ENCODE measurements at regions not wholly inside any gene's neighbourhood (a gene's known extent, or its start where the extent isn't known, plus 50 kb on each side); places are given as distances from the start of the nearest gene placed in this dataset.

GRCh38 chr20:40232273-40232672, 456.8 kb downstream of the MAFB start:
- FAIRE-seq: no peak

More at GRCh38 chr20:40232273-40232672, 456.8 kb downstream of the MAFB start:
- Histone ChIP-seq H4K20me1 (replicated peaks; ENCODE audit: control insufficient read depth, extremely low read depth, insufficient read depth, low read length) (no peaks in the 10 kb centered on the region), H3K79me2 (ENCODE audit: control insufficient read depth, insufficient read depth, low read length) (no peaks in the 10 kb centered on the region), H3K9me3 (replicated peaks; ENCODE audit: control insufficient read depth, insufficient read depth, low read length) (no peaks in the 10 kb centered on the region), H2AFZ (ENCODE audit: low read depth, low read length) (no peak overlapping the region), H3K9ac (replicated peaks; ENCODE audit: extremely low read depth, insufficient read depth, low read length) (no peak overlapping the region), H3K4me2 (ENCODE audit: insufficient read depth, low read length) (no peak overlapping the region), H3K27ac (ENCODE audit: insufficient read depth, low read depth, low read length) (no peak overlapping the region), H3K27me3 (ENCODE audit: control insufficient read depth in 2 of 2, insufficient read depth in 2 of 2, low read length in 2 of 2) (peaks cover 0 to 2% of the 10 kb centered on the region in 2 experiments), H3K4me1 (ENCODE audit: control insufficient read depth, extremely low read depth, insufficient read depth, low read length) (no peaks in the 10 kb centered on the region), H3K9me1 (replicated peaks; ENCODE audit: control insufficient read depth, extremely low read depth, insufficient read depth, low read length) (no peaks in the 10 kb centered on the region), H3K36me3 (ENCODE audit: control insufficient read depth in 2 of 2, extremely low read depth in 1 of 2, insufficient read depth in 2 of 2, low read length in 2 of 2) (no peaks in the 10 kb centered on the region), H3K4me3 (replicated peaks in 1 of 3; ENCODE audit: insufficient read depth in 1 of 3, low read depth in 1 of 3, low read length in 3 of 3) (no peak overlapping the region)
- no peak for TF ChIP-seq CTCF (IDR thresholded peaks at IDR 0.05; ENCODE audit: extremely low read depth in 1 of 2, insufficient read depth in 1 of 2, low read depth in 1 of 2, low read length in 2 of 2)
- TF ChIP-seq POLR2AphosphoS5 (IDR thresholded peaks at IDR 0.05; ENCODE audit: insufficient read depth, low read depth, low read length): no peak
- TF ChIP-seq GATA2 (IDR thresholded peaks at IDR 0.05; ENCODE audit: insufficient read depth, insufficient read length, low read depth, low read length): no peak
- TF ChIP-seq POLR2A (IDR thresholded peaks at IDR 0.05; ENCODE audit: low read depth, low read length): no peak
- no peak for TF ChIP-seq EZH2 (IDR thresholded peaks at IDR 0.05; ENCODE audit: borderline replicate concordance, low read depth, low read length, severe bottlenecking)
- TF ChIP-seq MAX (IDR thresholded peaks at IDR 0.05; ENCODE audit: insufficient read depth, insufficient read length): no peak
- no peak for TF ChIP-seq MYC (IDR thresholded peaks at IDR 0.05; ENCODE audit: low read depth, low read length)
- no peak for TF ChIP-seq JUN (IDR thresholded peaks at IDR 0.05; ENCODE audit: borderline replicate concordance, insufficient read depth, insufficient read length, low read depth)
- TF ChIP-seq FOS (IDR thresholded peaks at IDR 0.05; ENCODE audit: borderline replicate concordance, insufficient read depth, low read length): no peak
- ChIA-PET POLR2A (no interaction called here), CTCF (no interaction called here)
- intact Hi-C loops (cut with micrococcal nuclease) (no loop called here), dilution Hi-C loops (cut with MboI; ENCODE audit: extremely low pct_ligation_motif_present, low sequenced_read_pairs) (no loop called here)
- BruUV-seq (replicated peaks): no TSS peak
- no peak for DNase-seq (ENCODE audit: low read depth, low spot score)
